BLaER1 treated with 17β-estradiol and CSF1 and Interleukin-3, amounts not matched to agents 10 nM and 100 nM (cell line): ENCODE measurements at regions not wholly inside any gene's neighbourhood (a gene's known extent, or its start where the extent isn't known, plus 50 kb on each side); places are given as distances from the start of the nearest gene placed in this dataset.
A peak's percentile ranks its signal among the peaks of the same experiment; 100 is the strongest.
"Not testable (repeated sequence)": the region's sequence is repeated elsewhere in the genome, so short reads cannot be mapped to it uniquely, and the experiment has no call there.

Source experiments
- H3K27ac ChIP-seq, 11 experiments: shearing (Covaris generic); formaldehyde crosslinking; 2 replicates each; pipeline ENCODE4 v1.8.1; 2022
- H3K27me3 ChIP-seq, 11 experiments: shearing (Covaris generic); formaldehyde crosslinking; 2 replicates each; pipeline ENCODE4 v1.8.1; 2022
- H3K36me3 ChIP-seq, 11 experiments: shearing (Covaris generic); formaldehyde crosslinking; 2 replicates each; pipeline ENCODE4 v1.8.1; 2022
- H3K4me1 ChIP-seq, 10 experiments: shearing (Covaris generic); formaldehyde crosslinking; 2 replicates each; pipeline ENCODE4 v1.8.1; 2022
- H3K4me2 ChIP-seq, 11 experiments: shearing (Covaris generic); formaldehyde crosslinking; 2 replicates each; pipeline ENCODE4 v1.8.1; 2022
- H3K4me3 ChIP-seq, 10 experiments: shearing (Covaris generic); formaldehyde crosslinking; 2 replicates each; pipeline ENCODE4 v1.8.1; 2022
- H3K9ac ChIP-seq, 11 experiments: shearing (Covaris generic); formaldehyde crosslinking; 2 replicates each; pipeline ENCODE4 v1.8.1; 2022
- H3K9me3 ChIP-seq, 11 experiments: shearing (Covaris generic); formaldehyde crosslinking; replicated peaks in 1 of 11; 2 replicates each; pipeline ENCODE4 v1.8.1; 2022
- H4K20me1 ChIP-seq, 11 experiments: shearing (Covaris generic); formaldehyde crosslinking; 2 replicates each; pipeline ENCODE4 v1.8.1; 2022
- Cebpa-rat ChIP-seq, 11 experiments: shearing (Covaris generic); IDR thresholded peaks; 2 replicates each; pipeline ENCODE4 v1.8.1; 2022

DNA sequence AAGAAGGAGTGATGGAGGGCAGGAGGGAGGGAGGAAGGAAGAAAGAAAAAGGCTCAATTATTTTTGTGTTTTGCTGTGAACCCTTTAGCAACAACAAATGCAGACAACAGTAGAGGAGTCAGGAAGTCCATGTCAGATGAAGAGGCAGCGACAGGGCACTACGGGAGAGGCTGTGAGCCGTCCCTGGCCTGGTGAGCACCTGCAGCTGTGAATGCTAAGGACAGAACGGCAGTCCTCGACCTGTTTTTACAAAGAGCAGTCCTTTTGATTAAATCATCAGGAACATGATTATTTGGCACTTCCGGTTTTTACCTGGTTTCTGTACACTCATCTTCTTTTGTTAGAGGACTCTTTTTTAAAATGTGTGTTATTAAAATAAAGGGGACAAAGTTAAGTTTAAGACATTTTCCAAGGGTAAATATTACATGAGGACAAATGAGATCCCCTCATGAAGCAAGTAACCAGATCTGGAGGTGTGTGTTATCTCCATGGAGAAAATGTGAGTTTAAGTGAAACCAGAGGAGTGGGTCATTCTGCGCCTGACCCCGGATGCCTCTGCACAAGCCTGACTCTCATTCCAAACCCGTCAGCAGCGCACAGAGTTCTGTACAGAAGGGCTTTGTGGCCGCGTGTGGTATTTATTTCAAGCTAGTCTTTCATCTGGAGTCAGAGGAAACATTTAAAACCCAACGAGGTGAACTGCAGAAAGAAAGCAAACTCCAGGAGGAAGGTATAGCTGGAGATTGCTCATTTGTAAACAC lies 492.5 kb downstream of the SOX11 start:
- Histone ChIP-seq H3K4me3 (no peak overlapping the region), H3K36me3 (no peaks in the 10 kb centered on the region), H3K4me1 (peaks cover 0 to 10% (median 2%) of the 10 kb centered on the region in 10 experiments; a peak in 10 of 20 replicates), H3K27ac (no peak overlapping the region), H3K4me2 (no peak overlapping the region), H3K9me3 (peaks cover 0 to 9% (median 5%) of the 10 kb centered on the region in 11 experiments; a peak in 5 of 22 replicates), H4K20me1 (no peaks in the 10 kb centered on the region), H3K9ac (no peak overlapping the region), H3K27me3 (no peaks in the 10 kb centered on the region)
- no peak for TF ChIP-seq Cebpa-rat (IDR thresholded peaks at IDR 0.05)

DNA sequence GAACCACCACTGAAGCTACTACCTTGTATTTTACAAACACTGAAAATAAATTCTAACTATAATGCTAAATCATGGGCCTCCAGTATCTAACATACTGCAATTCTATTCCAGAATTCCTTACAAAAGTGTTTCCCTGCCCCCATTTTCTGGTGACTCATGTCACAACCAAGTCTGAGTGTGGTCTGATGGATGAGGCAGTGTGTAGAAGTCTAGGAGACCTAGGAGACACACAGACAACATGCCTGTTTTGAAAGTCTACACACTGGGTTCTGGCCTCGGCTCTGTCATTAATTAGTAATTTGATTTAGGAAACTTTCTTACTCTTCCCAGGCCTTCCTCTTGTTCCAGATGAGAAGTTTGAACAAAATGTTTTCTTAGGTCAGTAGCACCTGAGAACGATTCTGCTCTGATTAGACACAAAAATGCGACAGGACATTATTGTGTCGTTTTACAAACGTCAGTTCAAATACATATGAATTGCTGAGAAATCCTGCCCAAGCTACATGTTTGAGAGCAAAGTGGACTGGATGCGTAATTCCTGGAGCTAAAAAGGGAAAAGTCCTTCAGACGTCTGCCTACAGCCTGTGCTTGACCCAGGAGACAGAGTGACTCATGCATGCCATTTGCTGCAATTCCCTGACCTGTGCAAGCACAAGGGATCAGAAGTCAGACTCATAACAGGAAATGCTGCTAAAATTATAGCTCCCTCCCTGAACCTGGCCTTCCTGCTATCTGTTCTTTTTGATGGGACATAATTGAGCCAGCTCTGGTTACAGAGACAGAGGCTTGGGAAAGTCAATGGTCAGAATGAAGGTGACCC lies 494.4 kb downstream of the SOX11 start:
- Histone ChIP-seq H3K36me3 (no peaks in the 10 kb centered on the region), H4K20me1 (no peaks in the 10 kb centered on the region), H3K4me3 (no peak overlapping the region), H3K9ac (no peak overlapping the region), H3K4me2 (peak overlapping the region in 4 of 11 experiments; percentile 4 to 31 (median 24); a peak in 4 of 22 replicates), H3K27ac (no peak overlapping the region; a peak in 1 of 22 replicates), H3K4me1 (peaks cover 0 to 10% (median 2%) of the 10 kb centered on the region in 10 experiments; a peak in 10 of 20 replicates), H3K9me3 (peaks cover 0 to 9% (median 5%) of the 10 kb centered on the region in 11 experiments; a peak in 5 of 22 replicates), H3K27me3 (no peaks in the 10 kb centered on the region)
- TF ChIP-seq Cebpa-rat (IDR thresholded peaks at IDR 0.05), result no peak

GRCh38 chr2:6196449-6196848 lies 504.3 kb downstream of the SOX11 start:
- Histone ChIP-seq H3K36me3 (no peaks in the 10 kb centered on the region), H3K9me3 (peaks cover 10 to 21% (median 12%) of the 10 kb centered on the region in 11 experiments; a peak in 17 of 22 replicates), H3K27me3 (no peaks in the 10 kb centered on the region), H3K4me1 (no peaks in the 10 kb centered on the region), H3K27ac (no peak overlapping the region), H3K4me2 (no peak overlapping the region), H3K9ac (no peak overlapping the region), H3K4me3 (no peak overlapping the region), H4K20me1 (no peaks in the 10 kb centered on the region)
- no peak for TF ChIP-seq Cebpa-rat (IDR thresholded peaks at IDR 0.05)

DNA sequence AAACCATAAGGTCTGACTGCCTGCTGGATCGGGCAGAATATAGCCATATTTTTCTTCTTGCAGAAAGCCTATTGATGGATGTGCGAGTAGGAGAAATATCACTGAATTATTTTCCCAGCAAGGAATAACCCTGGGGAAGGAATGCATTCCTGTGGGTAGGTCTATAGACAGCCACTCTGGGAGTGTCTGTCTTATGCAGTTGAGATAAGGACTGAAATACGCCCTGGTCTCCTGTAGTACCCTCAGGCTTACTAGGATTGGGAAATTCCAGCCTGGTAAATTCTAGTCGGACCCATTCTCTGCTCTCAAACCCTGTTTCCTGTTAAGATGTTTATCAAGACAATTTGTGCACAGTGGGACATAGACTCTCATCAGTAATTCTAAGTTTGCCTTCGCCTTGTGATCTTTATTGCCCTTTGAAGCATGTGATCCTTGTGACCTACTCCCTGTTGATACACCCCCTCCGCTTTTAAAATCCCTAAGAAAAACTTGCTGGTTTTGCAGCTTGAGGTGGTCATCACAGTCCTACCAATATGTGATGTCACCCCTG lies 506.3 kb downstream of the SOX11 start:
- not testable (repeated sequence) for H3K36me3 ChIP-seq, H3K4me1 ChIP-seq, H4K20me1 ChIP-seq, H3K27me3 ChIP-seq, H3K9ac ChIP-seq, H3K4me3 ChIP-seq, H3K27ac ChIP-seq, H3K4me2 ChIP-seq
- H3K9me3 ChIP-seq, result peaks cover 10 to 28% (median 17%) of the 10 kb centered on the region in 11 experiments; a peak in 17 of 22 replicates

- Histone ChIP-seq H3K9ac (no peak overlapping the region), H3K27me3 (no peaks in the 10 kb centered on the region), H3K9me3 (peaks cover 10 to 28% (median 17%) of the 10 kb centered on the region in 11 experiments; a peak in 17 of 22 replicates), H3K4me1 (peaks cover 0 to 6% (median 0%) of the 10 kb centered on the region in 10 experiments; a peak in 1 of 20 replicates), H3K36me3 (no peaks in the 10 kb centered on the region), H3K4me3 (no peak overlapping the region), H4K20me1 (no peaks in the 10 kb centered on the region), H3K4me2 (no peak overlapping the region), H3K27ac (no peak overlapping the region)
- TF ChIP-seq Cebpa-rat (IDR thresholded peaks at IDR 0.05), result no peak
Observed at GRCh38 chr2:6202756-6203155, 510.6 kb downstream of the SOX11 start.

DNA sequence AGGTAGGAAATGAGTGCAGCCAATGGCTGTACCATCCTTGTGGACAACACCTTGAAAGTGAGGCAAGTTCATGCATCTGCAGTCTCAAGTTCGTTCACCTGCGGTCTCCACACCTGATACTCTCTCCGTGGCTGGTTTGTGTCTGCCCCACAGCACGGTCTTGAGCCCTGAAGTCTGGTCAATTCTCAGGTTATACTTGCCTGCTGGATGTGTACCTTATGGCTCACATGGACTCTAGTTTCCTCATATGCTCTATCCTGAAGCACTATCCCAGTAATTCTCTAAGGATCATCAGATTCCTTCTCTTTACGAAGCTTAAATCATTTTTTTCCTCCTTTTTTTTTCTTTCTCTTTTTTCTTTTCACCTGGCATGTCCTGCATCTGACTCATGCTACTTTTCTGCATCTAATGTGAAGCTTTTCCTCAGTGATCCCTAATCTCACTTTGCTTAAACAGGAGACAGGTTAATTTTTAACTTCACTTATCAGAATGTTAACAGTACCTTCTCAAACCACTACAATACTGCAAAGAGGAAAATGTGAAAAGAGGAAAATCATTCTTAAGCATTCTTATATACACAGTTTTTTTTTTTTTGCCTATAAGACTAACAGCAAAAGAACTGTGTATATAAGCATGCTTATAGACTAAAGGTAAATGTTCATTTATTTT lies 511.2 kb downstream of the SOX11 start:
- Histone ChIP-seq H4K20me1 (no peaks in the 10 kb centered on the region), H3K4me1 (peaks cover 0 to 6% (median 0%) of the 10 kb centered on the region in 10 experiments; a peak in 1 of 20 replicates), H3K27ac (no peak overlapping the region), H3K36me3 (no peaks in the 10 kb centered on the region), H3K4me2 (no peak overlapping the region), H3K9ac (no peak overlapping the region), H3K27me3 (no peaks in the 10 kb centered on the region), H3K4me3 (no peak overlapping the region), H3K9me3 (peaks cover 8 to 24% (median 13%) of the 10 kb centered on the region in 11 experiments; a peak in 17 of 22 replicates)
- TF ChIP-seq Cebpa-rat (IDR thresholded peaks at IDR 0.05), result no peak

- Histone ChIP-seq H3K36me3 (no peaks in the 10 kb centered on the region), H3K4me3 (no peak overlapping the region)
Observed at GRCh38 chr2:6206882-6207281, 514.7 kb downstream of the SOX11 start.

GRCh38 chr2:6211236-6211635 lies 519.1 kb downstream of the SOX11 start:
- Histone ChIP-seq H3K9me3 (no peaks in the 10 kb centered on the region; a peak in 1 of 22 replicates), H3K27me3 (no peaks in the 10 kb centered on the region)
- no peak for TF ChIP-seq Cebpa-rat (IDR thresholded peaks at IDR 0.05)

More at GRCh38 chr2:6206882-6207281, 514.7 kb downstream of the SOX11 start:
- Histone ChIP-seq H3K4me2 (no peak overlapping the region), H4K20me1 (no peaks in the 10 kb centered on the region), H3K9me3 (peaks cover 0 to 4% (median 1%) of the 10 kb centered on the region in 11 experiments; a peak in 6 of 22 replicates), H3K9ac (no peak overlapping the region), H3K27me3 (no peaks in the 10 kb centered on the region), H3K4me1 (peaks cover 0 to 3% (median 0%) of the 10 kb centered on the region in 10 experiments; a peak in 1 of 20 replicates), H3K27ac (no peak overlapping the region)
- no peak for TF ChIP-seq Cebpa-rat (IDR thresholded peaks at IDR 0.05)

More at GRCh38 chr2:6211236-6211635, 519.1 kb downstream of the SOX11 start:
- no peaks in the 10 kb centered on the region for H3K4me1 ChIP-seq
- H3K4me2 ChIP-seq, result no peak overlapping the region
- H3K27ac ChIP-seq, result no peak overlapping the region
- H3K4me3 ChIP-seq, result no peak overlapping the region
- no peak overlapping the region for H3K9ac ChIP-seq
- H4K20me1 ChIP-seq, result no peaks in the 10 kb centered on the region
- no peaks in the 10 kb centered on the region for H3K36me3 ChIP-seq
